Heart left ventricle (tissue), 16 donors: ENCODE measurements at regions not wholly inside any gene's neighbourhood (a gene's known extent, or its start where the extent isn't known, plus 50 kb on each side); places are given as distances from the start of the nearest gene placed in this dataset.

ENCODE experiments used
- ATAC-seq, 4 donors: fragments of 200-7000 bp; cut with Tn5 transposase; one replicate each; pipeline ENCODE4 v1.9.1; 2020 to 2022; ENCODE audit warnings: moderate library complexity in 4 of 4, mild to moderate bottlenecking in 3 of 4, moderate number of reproducible peaks in 1 of 4
- DNase-seq, 5 donors: peaks; one replicate each; pipeline ENCODE4 v3.0.0-alpha.2; 2020
- H3K27ac ChIP-seq, 12 donors: fragments of 200-600 bp; sonication (generic) in 4 of 12; one replicate each; pipeline versions ENCODE4 v1.5.0 to v1.8.0; 2016 to 2022; ENCODE audit warnings: mild to moderate bottlenecking in 2 of 12
- H3K27me3 ChIP-seq, 9 donors: fragments of 200-600 bp; sonication (generic) in 2 of 9; one replicate each; pipeline versions ENCODE4 v1.5.1 to v1.8.0; 2016 to 2022; ENCODE audit warnings: mild to moderate bottlenecking in 3 of 9
- H3K36me3 ChIP-seq, 9 donors: fragments of 200-600 bp; sonication (generic) in 2 of 9; one replicate each; pipeline versions ENCODE4 v1.5.0 to v1.8.0; 2018 to 2022; ENCODE audit warnings: mild to moderate bottlenecking in 2 of 9
- H3K4me1 ChIP-seq, 12 donors: fragments of 200-600 bp; sonication (generic) in 4 of 12; one replicate each; pipeline versions ENCODE4 v1.5.0 to v1.8.0; 2016 to 2022; ENCODE audit warnings: mild to moderate bottlenecking in 3 of 12
- H3K4me3 ChIP-seq, 12 donors: fragments of 200-600 bp; sonication (generic) in 4 of 12; one replicate each; pipeline versions ENCODE4 v1.5.0 to v1.8.0; 2017 to 2022; ENCODE audit warnings: mild to moderate bottlenecking in 9 of 12, moderate library complexity in 4 of 12
- H3K9me3 ChIP-seq, 12 donors: fragments of 200-600 bp; sonication (generic) in 4 of 12; one replicate each; pipeline versions ENCODE4 v1.5.0 to v1.8.0; 2016 to 2022; ENCODE audit warnings: mild to moderate bottlenecking in 1 of 12
- POLR2A ChIP-seq, 2 donors: fragments of 450-650 bp; IDR thresholded peaks; one replicate each; pipeline ENCODE4 v1.6.1; 2017; ENCODE audit warnings: antibody characterized with exemption in 2 of 2, mild to moderate bottlenecking in 2 of 2, moderate library complexity in 2 of 2
- WGBS, 4 donors: extraction: QIAGEN DNeasy Blood & Tissue Kit in 2 of 4; methylation state at CpG; one replicate each; pipeline versions ENCODE4 v1.1.5 to v1.1.7; 2013 to 2018; 5-methylcytosine and 5-hydroxymethylcytosine counted together
- intact Hi-C, 10 donors: fragments of 100-400 bp; cut with DNase I; formaldehyde crosslinking; loops; one replicate each; pipeline versions ENCODE4 v1.11.1 to v1.14.2; 2022
- TF ChIP-seq, protein P1 (sequence below), 12 donors: fragments of 200-600 bp; sonication (generic) in 4 of 12; IDR thresholded peaks; one replicate each; pipeline versions ENCODE4 v1.5.0 to v1.8.0; 2018 to 2022; ENCODE audit warnings: antibody characterized with exemption in 12 of 12, mild to moderate bottlenecking in 5 of 12
- donor health status: ischemic (EF 13 %, LVEDD 7.1; RV severe dilation, severe dysfunction).
- donor health status: healthy with polysubstance abuse.
- donor health status: DM: no; HTN: yes; CAD: no.
- donor health status: DM: no; HTN: no; CAD: no.
- donor health status: ischemic (EF 25% LVEDD 6.9; RV normal size, moderate dysfunction).
- donor health status: ischemic (EF 25% LVEDD 5.7; RV mildly dilated, moderate dysfunction).
- donor health status: healthy.
- donor health status: DM: yes; HTN: yes; CAD: no.
- donor health status: ischemic (EF 35%, LVEDD 5.7; RV mildly dilated, moderate dysfunction).
- donor health status: nonischemic (EF 11% LVEDD 7.7; RV severe dilation, severe dysfunction).
- donor health status: DM: yes; HTN: yes; CAD: no.
- donor health status: PGD.
- donor health status: ischemic (EF 29% LVEDD 5.4; RV normal size, mild dysfunction).
- donor health status: nonischemic (EF 23%, LVEDD 6.1; RV moderate dilation, normal function).

DNA sequence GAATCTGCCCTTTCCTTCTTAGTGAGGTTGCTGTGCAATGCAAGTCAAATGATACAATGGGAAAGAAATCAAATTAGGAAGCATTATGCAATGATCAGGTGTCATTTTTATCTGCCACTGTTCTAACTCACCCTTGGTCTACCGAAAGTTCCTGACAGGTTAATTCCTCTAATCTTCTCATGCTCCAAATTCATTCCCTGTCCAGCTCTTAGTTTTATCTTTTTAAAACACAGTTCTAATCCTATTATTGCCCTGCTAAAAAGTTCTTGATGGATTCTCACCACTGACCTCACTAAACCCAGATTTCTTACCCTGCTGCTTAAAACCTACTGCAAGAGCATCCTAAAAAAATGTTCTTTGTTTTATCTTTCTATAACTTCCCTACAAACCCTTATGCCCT is 1000.9 kb downstream of the CDH18 start:
- Histone ChIP-seq H3K27ac (no peak overlapping the region), H3K9me3 (peaks cover 0 to 13% (median 2%) of the 10 kb centered on the region in 12 donors), H3K4me1 (no peaks in the 10 kb centered on the region), H3K4me3 (no peak overlapping the region), H3K36me3 (no peaks in the 10 kb centered on the region), H3K27me3 (no peaks in the 10 kb centered on the region)
- DNase-seq, result no peak
- 18 to 26% (median 21%) methylated on average over 1 of the region's 1 CpG for WGBS, 4 donors
- intact Hi-C loops, result no loop called here
- ATAC-seq, result no peak
- TF ChIP-seq, protein P1, sequence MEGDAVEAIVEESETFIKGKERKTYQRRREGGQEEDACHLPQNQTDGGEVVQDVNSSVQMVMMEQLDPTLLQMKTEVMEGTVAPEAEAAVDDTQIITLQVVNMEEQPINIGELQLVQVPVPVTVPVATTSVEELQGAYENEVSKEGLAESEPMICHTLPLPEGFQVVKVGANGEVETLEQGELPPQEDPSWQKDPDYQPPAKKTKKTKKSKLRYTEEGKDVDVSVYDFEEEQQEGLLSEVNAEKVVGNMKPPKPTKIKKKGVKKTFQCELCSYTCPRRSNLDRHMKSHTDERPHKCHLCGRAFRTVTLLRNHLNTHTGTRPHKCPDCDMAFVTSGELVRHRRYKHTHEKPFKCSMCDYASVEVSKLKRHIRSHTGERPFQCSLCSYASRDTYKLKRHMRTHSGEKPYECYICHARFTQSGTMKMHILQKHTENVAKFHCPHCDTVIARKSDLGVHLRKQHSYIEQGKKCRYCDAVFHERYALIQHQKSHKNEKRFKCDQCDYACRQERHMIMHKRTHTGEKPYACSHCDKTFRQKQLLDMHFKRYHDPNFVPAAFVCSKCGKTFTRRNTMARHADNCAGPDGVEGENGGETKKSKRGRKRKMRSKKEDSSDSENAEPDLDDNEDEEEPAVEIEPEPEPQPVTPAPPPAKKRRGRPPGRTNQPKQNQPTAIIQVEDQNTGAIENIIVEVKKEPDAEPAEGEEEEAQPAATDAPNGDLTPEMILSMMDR (IDR thresholded peaks at IDR 0.05), result no peak
- no peak for TF ChIP-seq POLR2A (IDR thresholded peaks at IDR 0.05)

DNA sequence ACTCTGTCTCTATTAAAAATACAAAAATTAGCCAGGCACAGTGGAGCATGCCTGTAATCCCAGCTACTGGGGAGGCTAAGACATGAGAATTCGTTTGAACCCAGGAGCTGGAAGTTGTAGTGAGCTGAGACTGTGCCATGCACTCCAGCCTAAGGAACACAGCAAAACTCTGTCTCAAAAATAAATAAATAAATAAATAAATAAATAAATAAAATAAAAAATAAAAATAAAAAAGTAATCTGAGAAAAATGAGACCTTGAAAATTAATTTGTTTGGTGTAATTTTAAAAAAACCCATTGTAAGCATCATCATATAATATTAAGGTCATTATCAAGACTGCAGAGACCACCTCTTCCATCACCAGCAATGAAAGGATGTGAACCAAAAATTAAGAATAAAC is 997.1 kb downstream of the CDH18 start:
- TF ChIP-seq POLR2A (IDR thresholded peaks at IDR 0.05), result no peak
- TF ChIP-seq, protein P1 (IDR thresholded peaks at IDR 0.05), result no peak
- no peak for ATAC-seq
- Histone ChIP-seq H3K27me3 (no peaks in the 10 kb centered on the region), H3K27ac (no peak overlapping the region), H3K4me3 (no peak overlapping the region), H3K9me3 (no peaks in the 10 kb centered on the region), H3K4me1 (no peaks in the 10 kb centered on the region), H3K36me3 (no peaks in the 10 kb centered on the region)
- no peak for DNase-seq
- 48 to 63% (median 62%) methylated on average over 1 of the region's 1 CpG for WGBS, 4 donors
- intact Hi-C loops, result no loop called here

DNA sequence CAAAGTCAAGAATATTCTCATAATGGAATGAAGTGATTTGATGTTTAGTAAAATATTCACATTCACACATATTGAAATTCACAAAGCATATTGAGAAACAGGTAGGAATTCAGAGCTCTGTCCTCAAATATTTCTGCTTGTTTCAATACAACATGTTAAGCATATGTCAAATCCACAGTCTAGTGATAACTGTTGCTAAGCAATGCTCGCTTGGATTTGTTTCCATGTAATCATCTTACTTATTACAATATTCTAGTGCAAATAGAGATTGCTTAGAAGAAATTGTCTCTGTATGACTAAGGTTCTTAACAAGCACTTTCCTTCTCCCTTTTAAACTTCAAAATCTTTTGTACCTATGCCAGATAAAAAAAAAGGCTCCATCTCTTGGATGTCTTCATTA is 995.7 kb downstream of the CDH18 start:
- no peak for ATAC-seq

DNA sequence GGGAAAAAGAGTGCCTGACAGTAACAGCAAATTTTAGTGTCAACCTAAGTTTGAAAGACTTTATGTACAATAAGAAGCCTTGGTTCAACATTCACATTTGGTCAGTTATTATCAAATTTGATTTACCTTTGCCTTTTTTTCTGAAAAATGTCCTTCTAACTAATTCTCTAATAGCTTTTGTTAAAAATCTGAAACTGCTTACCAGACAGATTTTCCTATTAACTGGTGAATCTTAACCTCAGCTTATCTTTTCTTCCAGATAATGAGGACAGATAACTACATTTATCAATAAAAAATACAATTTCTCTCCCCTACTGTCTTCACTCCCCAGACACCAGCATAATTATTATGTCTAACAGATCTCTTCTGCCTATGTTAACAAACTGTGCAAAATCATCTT is 988.5 kb downstream of the CDH18 start:
- no peak overlapping the region for H3K4me3 ChIP-seq
- TF ChIP-seq POLR2A (IDR thresholded peaks at IDR 0.05), result no peak
- TF ChIP-seq, protein P1 (IDR thresholded peaks at IDR 0.05), result no peak
- H3K36me3 ChIP-seq, result no peaks in the 10 kb centered on the region
- H3K27me3 ChIP-seq, result no peaks in the 10 kb centered on the region
- no peak for ATAC-seq
- intact Hi-C loops, result no loop called here
- DNase-seq, result no peak
- H3K9me3 ChIP-seq, result peaks cover 0 to 3% (median 0%) of the 10 kb centered on the region in 12 donors
- H3K4me1 ChIP-seq, result no peaks in the 10 kb centered on the region
- H3K27ac ChIP-seq, result no peak overlapping the region

More for the DNA sequence above, 995.7 kb downstream of the CDH18 start:
- no peak for DNase-seq
- H3K4me3 ChIP-seq, result no peak overlapping the region
- TF ChIP-seq, protein P1 (IDR thresholded peaks at IDR 0.05), result no peak
- TF ChIP-seq POLR2A (IDR thresholded peaks at IDR 0.05), result no peak
- 28 to 46% (median 40%) methylated on average over 1 of the region's 1 CpG for WGBS, 4 donors
- H3K4me1 ChIP-seq, result no peaks in the 10 kb centered on the region
- no peaks in the 10 kb centered on the region for H3K27me3 ChIP-seq
- no peaks in the 10 kb centered on the region for H3K36me3 ChIP-seq
- H3K27ac ChIP-seq, result no peak overlapping the region
- H3K9me3 ChIP-seq, result no peaks in the 10 kb centered on the region
- intact Hi-C loops, result no loop called here
